ENCODE measurements at regions not wholly inside any gene's neighbourhood (a gene's known extent, or its start where the extent isn't known, plus 50 kb on each side); places are given as distances from the start of the nearest gene placed in this dataset.

DNA sequence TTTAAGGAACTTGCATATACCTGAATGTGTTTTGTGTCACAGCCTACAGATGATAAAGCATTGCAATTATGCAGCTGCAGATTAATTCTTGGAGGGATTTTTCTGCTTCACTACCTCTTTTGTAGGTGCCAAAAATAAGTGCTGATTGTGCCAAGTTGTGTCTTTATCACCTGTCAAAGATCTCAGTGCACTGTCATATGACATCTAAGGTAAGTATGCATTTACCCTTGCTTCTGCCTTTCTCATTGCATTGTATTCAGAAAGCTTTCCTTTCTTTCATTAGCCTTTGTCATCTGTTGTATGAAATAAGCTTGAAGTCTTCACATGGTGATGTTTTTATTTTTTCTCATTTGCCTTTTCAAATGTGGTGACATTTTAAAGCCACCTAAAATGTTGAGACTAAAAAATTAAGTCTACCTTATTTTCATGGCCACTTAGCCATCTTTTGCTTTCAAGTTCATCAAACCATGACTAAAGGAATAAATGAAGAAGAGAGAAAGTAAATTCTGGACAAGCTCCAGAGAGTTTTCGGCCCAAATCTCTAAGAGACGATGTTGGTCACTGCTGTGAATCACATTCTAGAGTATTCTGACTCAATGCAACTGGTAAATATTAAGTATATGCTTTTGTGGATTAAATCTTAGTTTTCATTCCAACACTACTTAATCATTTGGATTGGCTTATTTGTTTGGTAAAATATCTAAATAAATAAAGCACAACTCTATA, 381.8 kb upstream of the EPHA3 start:
- H3F3A ChIP-seq (ENCODE audit: insufficient read depth, low read length, poor library complexity, severe bottlenecking): no peaks in the 10 kb centered on the region
- no peaks in the 10 kb centered on the region for H3K36me3 ChIP-seq (ENCODE audit: insufficient read depth, low read length)
- no peaks in the 10 kb centered on the region for H3K9me2 ChIP-seq (ENCODE audit: insufficient read depth, low read length)
- H4K20me1 ChIP-seq (ENCODE audit: insufficient read depth): no peaks in the 10 kb centered on the region
- H3K27me3 ChIP-seq (ENCODE audit: insufficient read depth, low read depth, low read length): no peaks in the 10 kb centered on the region
- H3K79me2 ChIP-seq (replicated peaks; ENCODE audit: insufficient read depth, low read length): no peaks in the 10 kb centered on the region
- H3K4me2 ChIP-seq (ENCODE audit: low read length): no peak overlapping the region
- no peaks in the 10 kb centered on the region for H3K9me3 ChIP-seq (ENCODE audit: low read length)
- TF ChIP-seq EZH2 (IDR thresholded peaks at IDR 0.05; ENCODE audit: borderline replicate concordance, insufficient read depth, low read length, poor library complexity, severe bottlenecking) (no peak), RAD21 (conservative IDR thresholded peaks at IDR 0.05) (peak; percentile 38), TAF1 (IDR thresholded peaks at IDR 0.05; ENCODE audit: low read depth) (no peak), POLR2AphosphoS5 (IDR thresholded peaks at IDR 0.05) (peak; percentile 89), SMC3 (conservative IDR thresholded peaks at IDR 0.05; ENCODE audit: poor library complexity) (peak; percentile 27), EP300 (conservative IDR thresholded peaks at IDR 0.05; ENCODE audit: poor library complexity, severe bottlenecking) (peak; percentile 98)
- TF ChIP-seq, protein P1, sequence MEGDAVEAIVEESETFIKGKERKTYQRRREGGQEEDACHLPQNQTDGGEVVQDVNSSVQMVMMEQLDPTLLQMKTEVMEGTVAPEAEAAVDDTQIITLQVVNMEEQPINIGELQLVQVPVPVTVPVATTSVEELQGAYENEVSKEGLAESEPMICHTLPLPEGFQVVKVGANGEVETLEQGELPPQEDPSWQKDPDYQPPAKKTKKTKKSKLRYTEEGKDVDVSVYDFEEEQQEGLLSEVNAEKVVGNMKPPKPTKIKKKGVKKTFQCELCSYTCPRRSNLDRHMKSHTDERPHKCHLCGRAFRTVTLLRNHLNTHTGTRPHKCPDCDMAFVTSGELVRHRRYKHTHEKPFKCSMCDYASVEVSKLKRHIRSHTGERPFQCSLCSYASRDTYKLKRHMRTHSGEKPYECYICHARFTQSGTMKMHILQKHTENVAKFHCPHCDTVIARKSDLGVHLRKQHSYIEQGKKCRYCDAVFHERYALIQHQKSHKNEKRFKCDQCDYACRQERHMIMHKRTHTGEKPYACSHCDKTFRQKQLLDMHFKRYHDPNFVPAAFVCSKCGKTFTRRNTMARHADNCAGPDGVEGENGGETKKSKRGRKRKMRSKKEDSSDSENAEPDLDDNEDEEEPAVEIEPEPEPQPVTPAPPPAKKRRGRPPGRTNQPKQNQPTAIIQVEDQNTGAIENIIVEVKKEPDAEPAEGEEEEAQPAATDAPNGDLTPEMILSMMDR (IDR thresholded peaks at IDR 0.05; ENCODE audit: poor library complexity, severe bottlenecking): no peak
- TF ChIP-seq, protein P2, sequence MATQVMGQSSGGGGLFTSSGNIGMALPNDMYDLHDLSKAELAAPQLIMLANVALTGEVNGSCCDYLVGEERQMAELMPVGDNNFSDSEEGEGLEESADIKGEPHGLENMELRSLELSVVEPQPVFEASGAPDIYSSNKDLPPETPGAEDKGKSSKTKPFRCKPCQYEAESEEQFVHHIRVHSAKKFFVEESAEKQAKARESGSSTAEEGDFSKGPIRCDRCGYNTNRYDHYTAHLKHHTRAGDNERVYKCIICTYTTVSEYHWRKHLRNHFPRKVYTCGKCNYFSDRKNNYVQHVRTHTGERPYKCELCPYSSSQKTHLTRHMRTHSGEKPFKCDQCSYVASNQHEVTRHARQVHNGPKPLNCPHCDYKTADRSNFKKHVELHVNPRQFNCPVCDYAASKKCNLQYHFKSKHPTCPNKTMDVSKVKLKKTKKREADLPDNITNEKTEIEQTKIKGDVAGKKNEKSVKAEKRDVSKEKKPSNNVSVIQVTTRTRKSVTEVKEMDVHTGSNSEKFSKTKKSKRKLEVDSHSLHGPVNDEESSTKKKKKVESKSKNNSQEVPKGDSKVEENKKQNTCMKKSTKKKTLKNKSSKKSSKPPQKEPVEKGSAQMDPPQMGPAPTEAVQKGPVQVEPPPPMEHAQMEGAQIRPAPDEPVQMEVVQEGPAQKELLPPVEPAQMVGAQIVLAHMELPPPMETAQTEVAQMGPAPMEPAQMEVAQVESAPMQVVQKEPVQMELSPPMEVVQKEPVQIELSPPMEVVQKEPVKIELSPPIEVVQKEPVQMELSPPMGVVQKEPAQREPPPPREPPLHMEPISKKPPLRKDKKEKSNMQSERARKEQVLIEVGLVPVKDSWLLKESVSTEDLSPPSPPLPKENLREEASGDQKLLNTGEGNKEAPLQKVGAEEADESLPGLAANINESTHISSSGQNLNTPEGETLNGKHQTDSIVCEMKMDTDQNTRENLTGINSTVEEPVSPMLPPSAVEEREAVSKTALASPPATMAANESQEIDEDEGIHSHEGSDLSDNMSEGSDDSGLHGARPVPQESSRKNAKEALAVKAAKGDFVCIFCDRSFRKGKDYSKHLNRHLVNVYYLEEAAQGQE (IDR thresholded peaks at IDR 0.05; ENCODE audit: borderline replicate concordance): peak; percentile 43
- peak overlapping the region; percentile 69 for H3K27ac ChIP-seq (ENCODE audit: low read length)
- H2AFZ ChIP-seq (ENCODE audit: low read depth, low read length): no peak overlapping the region
- H3K9ac ChIP-seq (ENCODE audit: low read length): no peak overlapping the region
- peak overlapping the region; percentile 6 for H3K4me3 ChIP-seq (ENCODE audit: low read length)

DNA sequence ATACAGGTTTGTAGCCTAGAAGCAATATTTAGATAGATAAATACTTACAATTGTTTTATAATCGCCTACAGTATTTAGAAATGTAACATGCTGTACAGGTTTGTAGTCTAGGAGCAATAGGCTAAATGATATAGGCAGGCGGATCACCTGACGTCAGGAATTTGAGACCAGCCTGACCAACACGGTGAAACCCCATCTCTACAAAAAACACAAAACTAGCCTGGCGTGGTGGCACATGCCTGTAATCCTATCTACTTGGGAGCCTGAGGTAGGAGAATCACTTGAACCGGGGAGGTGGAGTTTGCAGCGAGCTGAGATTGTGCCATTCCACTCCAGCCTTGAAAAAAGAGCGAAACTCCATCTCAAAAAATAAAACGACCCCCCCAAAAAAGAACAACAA, 375.2 kb upstream of the EPHA3 start:
- no peak overlapping the region for H3K9ac ChIP-seq (ENCODE audit: low read length)
- H3K27me3 ChIP-seq (ENCODE audit: insufficient read depth, low read depth, low read length): no peaks in the 10 kb centered on the region
- no peaks in the 10 kb centered on the region for H3K9me2 ChIP-seq (ENCODE audit: insufficient read depth, low read length)
- no peak overlapping the region for H3K4me2 ChIP-seq (ENCODE audit: low read length)
- H3K36me3 ChIP-seq (ENCODE audit: insufficient read depth, low read length): no peaks in the 10 kb centered on the region
- no peaks in the 10 kb centered on the region for H3K9me3 ChIP-seq (ENCODE audit: low read length)
- H3K27ac ChIP-seq (ENCODE audit: low read length): no peak overlapping the region
- no peaks in the 10 kb centered on the region for H3F3A ChIP-seq (ENCODE audit: insufficient read depth, low read length, poor library complexity, severe bottlenecking)
- no peak overlapping the region for H2AFZ ChIP-seq (ENCODE audit: low read depth, low read length)
- H4K20me1 ChIP-seq (ENCODE audit: insufficient read depth): no peaks in the 10 kb centered on the region
- no peaks in the 10 kb centered on the region for H3K79me2 ChIP-seq (replicated peaks; ENCODE audit: insufficient read depth, low read length)
- no peak overlapping the region for H3K4me3 ChIP-seq (ENCODE audit: low read length)
- no peak for TF ChIP-seq EP300 (conservative IDR thresholded peaks at IDR 0.05; ENCODE audit: poor library complexity, severe bottlenecking)
- no peak for TF ChIP-seq SMC3 (conservative IDR thresholded peaks at IDR 0.05; ENCODE audit: poor library complexity)
- no peak for TF ChIP-seq POLR2AphosphoS5 (IDR thresholded peaks at IDR 0.05)
- no peak for TF ChIP-seq MXI1 (conservative IDR thresholded peaks at IDR 0.05; ENCODE audit: poor library complexity, severe bottlenecking)
- TF ChIP-seq TAF1 (IDR thresholded peaks at IDR 0.05; ENCODE audit: low read depth): no peak
- no peak for TF ChIP-seq RAD21 (conservative IDR thresholded peaks at IDR 0.05)
- no peak for TF ChIP-seq EZH2 (IDR thresholded peaks at IDR 0.05; ENCODE audit: borderline replicate concordance, insufficient read depth, low read length, poor library complexity, severe bottlenecking)
- TF ChIP-seq, protein P2 (IDR thresholded peaks at IDR 0.05; ENCODE audit: borderline replicate concordance): no peak
- TF ChIP-seq, protein P1 (IDR thresholded peaks at IDR 0.05; ENCODE audit: poor library complexity, severe bottlenecking): no peak

Measured in neural cell (in vitro differentiated cells).